ENCODE measurements at regions not wholly inside any gene's neighbourhood (a gene's known extent, or its start where the extent isn't known, plus 50 kb on each side); places are given as distances from the start of the nearest gene placed in this dataset.

GRCh38 chr11:44505581-44506054 is 59.8 kb upstream of the CD82 start:
- H3K27me3 ChIP-seq: no peaks in the 10 kb centered on the region

GRCh38 chr11:44506375-44507016 is 59.0 kb upstream of the CD82 start:
- no peak for ATAC-seq
- Histone ChIP-seq H3K27me3 (no peaks in the 10 kb centered on the region), H3K4me3 (no peak overlapping the region), H3K36me3 (no peaks in the 10 kb centered on the region), H3K4me1 (no peaks in the 10 kb centered on the region), H3K27ac (no peak overlapping the region), H3K9me3 (peaks cover 0 to 6% (median 0%) of the 10 kb centered on the region in 12 donors)
- TF ChIP-seq POLR2A (IDR thresholded peaks at IDR 0.05) (no peak), CTCF (IDR thresholded peaks at IDR 0.05) (no peak)
- intact Hi-C loops (cut with DNase I): no loop called here
- DNase-seq: no peak
- 76 to 87% (median 80%) methylated on average over 7 of the region's 7 CpGs for WGBS, 4 donors

More at GRCh38 chr11:44505581-44506054, 59.8 kb upstream of the CD82 start:
- Histone ChIP-seq H3K9me3 (peaks cover 0 to 6% (median 0%) of the 10 kb centered on the region in 12 donors), H3K27ac (no peak overlapping the region), H3K4me1 (no peaks in the 10 kb centered on the region), H3K36me3 (no peaks in the 10 kb centered on the region), H3K4me3 (no peak overlapping the region)
- DNase-seq: no peak
- no peak for ATAC-seq
- WGBS, 4 donors: 65 to 79% (median 71%) methylated on average over 5 of the region's 5 CpGs
- intact Hi-C loops (cut with DNase I): no loop called here
- TF ChIP-seq CTCF (IDR thresholded peaks at IDR 0.05) (no peak), POLR2A (IDR thresholded peaks at IDR 0.05) (no peak)

- no peak for DNase-seq
- no peaks in the 10 kb centered on the region for H3K4me1 ChIP-seq
- no peak for TF ChIP-seq POLR2A (IDR thresholded peaks at IDR 0.05)
- H3K36me3 ChIP-seq: no peaks in the 10 kb centered on the region
- no peak overlapping the region for H3K4me3 ChIP-seq
- ATAC-seq: no peak
- peaks cover 0 to 6% (median 0%) of the 10 kb centered on the region in 12 donors for H3K9me3 ChIP-seq
- H3K27ac ChIP-seq: no peak overlapping the region
- intact Hi-C loops (cut with DNase I): no loop called here
- WGBS, 4 donors: 96 to 99% (median 97%) methylated on average over 3 of the region's 3 CpGs
- H3K27me3 ChIP-seq: no peaks in the 10 kb centered on the region
Observed at GRCh38 chr11:44507491-44507890, 58.0 kb upstream of the CD82 start.

- H3K9me3 ChIP-seq: peaks cover 0 to 6% (median 0%) of the 10 kb centered on the region in 12 donors
- intact Hi-C loops (cut with DNase I): no loop called here
- H3K27ac ChIP-seq: no peak overlapping the region
- no peaks in the 10 kb centered on the region for H3K36me3 ChIP-seq
- no peaks in the 10 kb centered on the region for H3K27me3 ChIP-seq
- DNase-seq: no peak
- no peaks in the 10 kb centered on the region for H3K4me1 ChIP-seq
- no peak for ATAC-seq
- WGBS, 4 donors: 89 to 97% (median 94%) methylated on average over 3 of the region's 3 CpGs
- TF ChIP-seq CTCF (IDR thresholded peaks at IDR 0.05) (no peak), POLR2A (IDR thresholded peaks at IDR 0.05) (no peak)
- no peak overlapping the region for H3K4me3 ChIP-seq
Observed at GRCh38 chr11:44507896-44508445, 57.5 kb upstream of the CD82 start.
